Endothelial cell of hepatic sinusoid (primary cell): ENCODE measurements at regions not wholly inside any gene's neighbourhood (a gene's known extent, or its start where the extent isn't known, plus 50 kb on each side); places are given as distances from the start of the nearest gene placed in this dataset.

Experiments used
- in situ Hi-C: cut with HindIII; loops from 2 replicates; pipeline ENCODE4 v1.10.0; 2017; ENCODE audit warnings: low sequenced_read_pairs

DNA sequence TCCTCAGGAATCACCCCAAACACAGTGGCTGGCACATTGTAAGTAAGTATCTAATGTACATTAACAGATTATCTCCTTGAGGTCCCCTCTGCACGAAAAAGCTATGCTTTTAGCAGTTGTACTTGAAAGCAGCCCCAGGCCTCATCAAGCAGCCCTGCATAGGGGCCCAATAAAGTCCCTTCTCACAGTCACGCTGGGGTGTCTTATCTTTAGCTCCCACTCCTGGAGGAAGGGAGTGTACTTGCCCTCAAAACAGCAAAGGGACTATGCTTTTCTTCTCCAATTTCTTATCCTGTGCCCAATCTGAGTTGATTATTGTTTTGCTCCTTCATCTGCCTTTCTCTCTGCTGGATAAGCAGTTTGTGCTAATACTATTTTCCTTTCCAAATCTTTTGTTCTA is 168.8 kb upstream of the PLXNA2 start:
- in situ Hi-C loops, result no loop called here

DNA sequence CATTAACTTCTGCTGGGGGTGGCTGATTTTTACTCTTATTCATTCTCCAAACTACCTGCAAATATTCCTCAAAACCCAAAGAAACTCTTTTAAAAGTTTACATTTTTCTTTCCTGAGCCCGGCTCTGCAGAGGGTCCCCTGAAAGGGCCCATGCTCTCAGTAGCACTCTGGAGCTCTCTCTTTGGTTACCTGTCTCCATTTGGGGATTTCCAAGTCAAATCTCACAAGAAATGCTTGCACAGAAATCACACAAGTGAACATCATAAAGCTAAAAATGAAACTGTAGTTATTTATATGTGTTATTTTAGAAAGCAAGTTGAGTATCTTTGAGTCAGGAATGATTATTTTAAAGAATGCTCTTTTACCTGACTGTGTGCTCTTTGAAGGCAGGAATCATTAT is 174.5 kb upstream of the PLXNA2 start:
- in situ Hi-C loops, result no loop called here

DNA sequence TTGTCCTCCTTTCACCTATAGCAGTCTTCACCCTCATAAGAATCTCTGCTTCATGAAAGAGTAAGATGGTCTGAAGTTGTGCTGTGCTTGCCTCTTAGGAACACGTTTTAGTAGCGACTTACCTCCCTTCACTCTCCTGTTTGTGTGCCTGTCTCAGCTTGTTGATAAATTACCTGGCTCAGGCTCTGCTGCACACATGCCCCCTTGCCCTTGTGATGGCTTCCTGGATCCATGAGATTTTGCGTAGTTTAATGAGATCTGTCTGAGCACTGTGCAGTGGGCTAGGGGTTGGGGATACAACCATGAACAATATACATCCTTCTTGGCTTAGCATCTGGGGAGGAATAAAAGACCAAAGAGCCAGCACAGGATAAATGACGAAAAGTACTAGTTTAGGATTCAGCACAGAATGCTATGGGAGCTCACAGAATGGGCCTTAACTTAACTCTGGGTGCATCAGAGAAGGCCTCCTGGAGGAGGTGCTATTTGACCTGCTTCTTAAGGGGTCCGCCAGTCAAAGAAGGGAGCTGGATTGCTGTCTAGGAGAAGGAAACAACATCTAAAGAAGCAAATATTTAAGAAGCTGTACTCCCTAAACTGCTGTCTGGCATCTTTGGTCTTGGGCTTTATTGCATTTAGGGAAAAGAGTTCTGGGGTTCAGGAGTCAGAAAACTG is 175.7 kb upstream of the PLXNA2 start:
- in situ Hi-C loops, result loop anchor here (5.0 kb wide), 2 partner anchors 67 to 78 kb away; no protein-coding TSS in a partner anchor

DNA sequence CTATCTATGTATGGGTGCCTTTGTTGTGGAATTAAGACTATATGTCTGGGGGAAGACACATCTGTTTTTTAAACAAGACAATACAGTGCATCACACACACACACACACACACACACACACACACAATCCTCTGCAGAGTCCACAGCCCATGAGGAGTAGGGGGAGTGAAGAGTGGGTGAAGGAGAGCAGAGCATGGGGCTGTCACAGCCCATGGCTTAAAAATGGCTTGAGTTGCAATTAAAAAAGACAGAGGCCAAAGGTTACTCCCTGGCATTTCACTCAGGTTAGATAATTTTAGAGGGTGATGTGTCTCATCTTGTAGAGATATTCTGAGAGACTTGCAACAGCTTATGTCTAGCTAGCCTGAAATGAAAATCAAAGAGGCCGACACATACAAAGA is 176.5 kb upstream of the PLXNA2 start:
- in situ Hi-C loops, result loop anchor here (5.0 kb wide), 2 partner anchors 67 to 78 kb away; no protein-coding TSS in a partner anchor

DNA sequence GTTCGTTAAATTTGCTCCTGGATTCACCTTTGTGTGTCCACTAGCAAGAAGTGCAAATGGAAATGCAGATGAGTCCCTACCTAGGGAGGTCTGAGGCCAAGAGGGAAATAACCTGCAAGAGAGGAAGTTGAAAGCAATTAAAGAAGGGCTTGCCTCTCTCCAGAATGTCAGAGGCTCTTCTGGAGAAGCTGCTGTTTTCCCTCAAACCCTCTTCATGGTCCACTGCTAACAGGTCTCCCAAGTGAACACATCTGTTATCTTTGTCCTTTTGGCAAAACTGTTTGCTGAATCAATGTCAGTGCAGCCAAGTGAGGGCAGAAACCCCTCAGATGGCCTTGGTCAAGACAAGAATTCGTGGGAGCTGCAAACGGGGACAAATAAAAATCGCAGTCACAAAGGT is 177.3 kb upstream of the PLXNA2 start:
- in situ Hi-C loops, result loop anchor here (5.0 kb wide), 2 partner anchors 66 to 79 kb away; no protein-coding TSS in a partner anchor

DNA sequence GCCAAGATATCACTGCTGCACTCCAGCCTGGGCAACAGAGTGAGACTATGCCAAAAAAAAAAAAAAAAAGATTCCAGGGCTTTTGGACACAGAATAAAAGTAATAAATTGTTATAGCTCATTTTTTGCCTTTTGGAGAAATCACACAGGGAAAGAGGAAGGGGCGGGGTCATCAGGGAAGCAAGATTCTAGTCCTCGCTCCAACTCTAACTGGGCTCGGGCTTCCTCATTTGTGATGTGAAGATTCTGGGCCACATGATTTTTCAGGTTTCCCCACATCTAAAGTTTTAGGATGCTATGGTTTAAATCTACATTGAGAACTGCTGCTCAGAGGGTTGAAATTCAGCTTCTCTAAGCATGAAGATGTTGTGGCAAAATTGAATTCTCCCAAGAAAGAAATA is 179.3 kb upstream of the PLXNA2 start:
- in situ Hi-C loops, result loop anchor here (5.0 kb wide), 2 partner anchors 64 to 81 kb away; no protein-coding TSS in a partner anchor

DNA sequence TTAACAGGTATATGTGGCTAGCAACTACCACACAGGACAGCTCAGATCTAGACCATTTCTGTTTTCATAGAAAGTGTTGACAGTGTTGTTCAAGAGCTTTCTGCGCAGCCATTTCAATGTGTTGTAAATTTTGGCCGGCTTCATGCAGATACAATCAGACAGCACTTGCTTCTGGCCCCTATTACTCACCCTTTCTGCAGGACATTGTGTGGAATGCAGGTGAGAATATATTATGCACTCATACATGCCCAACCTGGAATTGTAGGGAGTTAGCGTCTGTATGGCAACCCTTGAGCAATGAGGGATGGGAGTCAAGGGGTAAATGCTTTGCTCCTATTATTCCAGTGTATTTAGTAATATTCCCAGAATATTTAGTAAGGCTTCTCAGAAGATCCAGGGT is 180.9 kb upstream of the PLXNA2 start:
- in situ Hi-C loops, result no loop called here

DNA sequence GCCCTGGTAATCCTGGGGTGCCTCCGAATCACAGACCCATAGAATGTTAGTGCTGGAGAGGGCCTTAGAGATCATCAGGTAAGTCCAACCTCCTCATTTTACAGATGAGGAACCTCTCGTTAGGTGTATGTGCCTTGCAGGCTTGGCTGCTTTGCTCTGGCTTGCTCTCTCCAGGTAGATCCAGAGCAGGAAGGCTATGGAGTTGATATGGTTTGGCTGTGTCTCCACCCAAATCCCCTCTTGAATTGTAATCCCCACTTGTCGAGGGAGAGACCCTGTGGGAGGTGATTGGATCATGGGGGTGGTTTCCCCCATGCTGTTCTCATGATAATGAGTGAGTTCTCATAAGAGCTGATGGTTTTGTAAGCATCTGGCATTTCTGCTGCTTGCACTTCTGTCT is 186.0 kb upstream of the PLXNA2 start:
- in situ Hi-C loops, result no loop called here

DNA sequence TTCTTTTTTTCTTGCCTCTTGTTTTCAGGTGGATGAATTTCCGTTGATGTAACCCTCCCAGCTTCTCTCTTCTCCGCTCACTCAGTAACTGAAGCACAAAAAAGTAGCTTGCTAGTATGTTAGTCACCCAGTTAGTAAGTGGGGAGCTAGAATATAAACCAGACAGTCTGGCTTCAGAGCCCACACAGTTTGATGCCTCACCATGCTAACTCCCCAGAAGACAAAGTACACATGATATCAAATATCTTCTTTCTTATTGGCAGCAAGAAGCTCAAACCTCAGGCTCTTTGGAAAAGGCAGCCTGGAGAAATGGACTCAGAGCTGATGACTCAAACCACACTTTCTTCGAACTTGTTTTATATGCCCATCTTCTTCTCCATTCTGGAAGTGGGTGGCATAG is 187.5 kb upstream of the PLXNA2 start:
- in situ Hi-C loops, result no loop called here

DNA sequence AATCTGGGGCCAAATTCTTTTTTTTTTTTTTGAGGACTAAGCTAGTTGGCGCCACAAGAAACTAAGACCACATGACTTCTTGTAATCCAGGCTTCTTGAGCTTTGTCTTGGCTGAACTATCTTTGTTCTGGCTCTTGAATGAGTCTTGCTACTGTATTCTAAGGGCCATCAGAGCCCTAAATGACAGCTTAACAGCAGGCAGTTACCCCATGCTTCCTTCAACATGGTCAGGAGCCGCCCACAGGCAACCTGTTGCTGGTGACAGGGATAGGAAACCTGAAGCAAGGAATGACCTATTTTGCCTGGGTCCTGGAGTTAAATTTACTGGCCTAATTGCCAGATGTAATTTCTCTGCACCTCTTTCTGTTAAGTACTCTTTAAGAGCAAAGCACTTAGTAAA is 188.2 kb upstream of the PLXNA2 start:
- in situ Hi-C loops, result no loop called here

DNA sequence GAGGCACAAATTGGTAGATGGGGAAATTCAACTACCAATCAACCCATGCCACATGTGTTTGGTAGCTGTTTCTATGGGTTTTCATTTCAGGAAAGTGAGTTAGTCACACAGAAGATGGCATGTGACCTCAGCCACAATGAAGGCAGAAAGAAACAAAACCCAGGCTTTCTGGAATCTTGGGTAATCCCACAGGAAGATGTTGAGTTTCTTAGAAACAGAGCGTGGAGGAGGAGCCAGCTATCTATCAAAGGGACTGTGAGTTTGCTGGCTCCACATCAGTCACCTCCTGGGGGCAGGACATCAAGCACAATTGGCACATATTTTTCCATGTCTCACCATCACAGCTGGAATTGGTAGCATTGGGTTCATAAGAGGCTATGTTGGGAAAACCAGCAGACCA is 188.9 kb upstream of the PLXNA2 start:
- in situ Hi-C loops, result no loop called here

DNA sequence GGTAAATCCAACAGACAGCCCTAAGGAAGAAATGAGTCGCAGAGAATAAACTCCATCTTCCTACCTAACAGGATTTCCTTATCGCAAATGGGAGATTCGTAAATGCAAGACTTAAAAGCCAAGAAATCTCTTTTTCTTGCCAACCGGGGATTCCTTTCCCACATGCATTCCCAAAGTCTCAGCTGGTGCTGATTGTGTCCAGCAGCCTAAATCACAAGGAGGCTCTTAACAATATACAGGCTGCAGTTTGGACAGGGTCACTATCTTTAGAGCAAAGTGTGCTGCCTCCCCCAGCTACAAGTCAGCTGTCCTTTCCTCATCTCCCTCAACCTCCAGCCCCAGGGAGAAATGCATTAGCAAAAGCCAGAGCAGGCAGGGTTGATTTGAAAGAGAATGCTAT is 189.8 kb upstream of the PLXNA2 start:
- in situ Hi-C loops, result no loop called here

DNA sequence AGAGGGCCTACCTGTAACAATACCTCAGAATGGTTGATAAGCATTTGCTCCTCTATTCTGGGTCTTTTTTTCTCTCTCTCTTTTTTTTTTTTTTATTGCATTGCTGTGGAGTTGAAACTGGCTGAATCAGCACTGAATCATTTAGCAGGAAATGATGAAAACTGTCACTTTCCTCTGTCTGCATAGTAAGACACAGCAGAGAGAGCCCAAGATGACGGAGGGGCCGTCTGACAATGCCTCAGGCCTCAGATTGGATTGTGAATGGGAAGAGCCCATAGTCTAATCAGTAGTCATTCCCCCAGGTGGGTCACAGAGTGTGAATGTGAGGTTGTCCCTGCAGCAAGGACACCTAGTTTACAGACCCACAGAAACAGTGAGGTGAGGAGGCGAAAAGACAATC is 193.2 kb upstream of the PLXNA2 start:
- in situ Hi-C loops, result no loop called here

DNA sequence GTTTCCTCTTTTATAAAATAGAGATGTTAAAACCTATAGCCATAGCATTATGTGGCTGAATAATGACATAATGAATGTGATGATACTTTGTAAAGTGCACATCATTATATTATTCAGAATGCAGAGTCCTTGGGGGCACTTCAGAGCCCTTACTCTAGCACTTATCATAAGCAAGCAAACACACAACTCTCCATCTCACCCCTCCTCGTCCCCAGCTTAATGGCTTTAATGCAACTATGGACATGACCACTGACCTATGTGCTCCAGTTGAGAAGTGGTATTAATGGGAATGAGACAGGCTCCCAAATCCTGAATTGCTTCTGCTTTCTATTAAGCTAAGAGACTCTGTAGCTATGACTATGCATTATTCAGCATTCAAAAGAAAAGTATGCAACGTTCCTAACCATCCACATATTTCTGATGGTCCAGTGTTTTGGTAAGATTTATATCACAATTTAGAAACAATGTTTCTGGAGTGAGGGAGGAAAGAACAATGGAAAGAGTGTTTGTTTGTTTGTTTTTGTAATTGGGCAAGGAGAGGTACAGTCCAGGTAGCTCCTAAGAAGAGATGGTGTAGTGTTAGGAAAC is 194.0 kb upstream of the PLXNA2 start:
- in situ Hi-C loops, result no loop called here

DNA sequence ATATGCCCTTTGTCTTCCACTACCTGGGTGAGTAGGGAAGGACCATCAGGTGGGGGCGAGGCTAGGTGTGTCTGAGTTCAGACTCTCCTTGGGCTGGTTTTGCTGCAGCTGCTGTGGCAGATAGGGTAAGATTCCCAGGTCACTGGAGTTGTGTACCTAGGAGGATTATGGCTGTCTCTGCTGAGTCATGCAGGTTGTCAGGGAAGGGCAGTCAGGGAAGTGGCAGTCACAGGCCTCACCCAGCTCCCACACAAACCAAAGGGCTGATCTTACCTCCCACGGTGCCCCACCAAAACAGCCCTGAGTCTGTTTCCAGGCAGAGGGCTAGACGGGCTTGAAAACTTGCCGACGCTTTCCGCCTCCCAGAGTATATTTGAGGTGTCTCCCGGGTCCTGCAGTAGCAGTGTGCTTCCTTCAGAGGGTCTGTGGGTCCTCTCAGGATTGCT is 201.6 kb upstream of the PLXNA2 start:
- in situ Hi-C loops, result no loop called here

DNA sequence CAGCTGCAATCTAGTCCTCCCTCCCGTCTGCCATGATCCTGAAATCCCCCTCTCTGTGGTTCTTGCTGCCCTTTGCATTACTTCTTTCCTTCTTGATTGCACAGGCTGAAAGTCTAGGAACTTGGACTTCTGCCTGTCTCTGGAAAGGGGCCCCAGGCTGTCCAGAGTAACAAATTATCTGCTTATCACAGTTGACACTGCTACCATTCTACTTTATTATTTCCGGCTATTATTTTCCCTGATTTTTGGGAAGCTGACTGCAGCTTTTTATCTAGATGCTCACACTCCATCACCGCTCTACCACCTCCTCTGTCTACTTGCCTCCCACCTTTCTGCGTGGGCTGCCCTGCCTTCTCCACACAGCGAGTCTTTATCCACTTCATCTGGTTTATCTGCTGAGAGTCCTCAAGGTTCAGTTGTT is 202.1 kb upstream of the PLXNA2 start:
- in situ Hi-C loops, result no loop called here

DNA sequence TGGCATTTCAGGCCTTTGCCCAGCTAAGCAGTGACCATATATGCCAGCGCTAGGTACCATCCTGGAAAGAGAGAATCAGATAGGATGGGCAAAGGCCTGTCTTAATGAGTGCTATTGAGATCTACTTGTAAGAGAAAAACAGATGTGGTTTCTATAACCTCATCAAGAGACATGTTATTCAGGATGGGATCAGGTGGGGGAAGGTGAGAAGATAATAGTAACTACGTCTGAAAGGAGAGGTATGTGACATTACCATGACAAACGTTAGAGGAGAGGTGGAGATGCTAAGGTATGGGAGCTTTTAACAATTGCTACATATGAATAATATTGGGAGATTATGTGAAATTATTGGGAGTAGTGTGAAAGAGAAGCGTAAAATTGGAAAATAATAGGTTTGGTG is 204.2 kb upstream of the PLXNA2 start:
- in situ Hi-C loops, result no loop called here

DNA sequence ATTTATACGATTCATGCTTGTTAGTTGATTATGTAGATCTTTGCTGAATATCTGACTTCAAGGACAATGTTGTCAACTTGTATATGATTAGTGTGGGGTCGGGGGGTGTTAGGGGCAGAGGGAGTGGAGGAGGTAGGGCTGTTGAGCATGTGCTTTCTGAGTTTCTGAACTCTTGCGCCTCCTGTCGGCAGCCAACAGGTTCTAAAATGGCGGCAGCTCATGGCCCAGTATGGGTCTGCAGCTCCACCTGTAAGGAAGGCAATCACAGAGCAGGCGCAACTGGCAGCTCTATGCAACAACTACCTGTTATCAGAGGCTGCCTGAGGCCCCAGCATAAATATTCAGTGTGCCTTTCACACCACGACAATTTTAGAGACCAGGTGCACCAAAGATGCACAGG is 205.8 kb upstream of the PLXNA2 start:
- in situ Hi-C loops, result no loop called here

DNA sequence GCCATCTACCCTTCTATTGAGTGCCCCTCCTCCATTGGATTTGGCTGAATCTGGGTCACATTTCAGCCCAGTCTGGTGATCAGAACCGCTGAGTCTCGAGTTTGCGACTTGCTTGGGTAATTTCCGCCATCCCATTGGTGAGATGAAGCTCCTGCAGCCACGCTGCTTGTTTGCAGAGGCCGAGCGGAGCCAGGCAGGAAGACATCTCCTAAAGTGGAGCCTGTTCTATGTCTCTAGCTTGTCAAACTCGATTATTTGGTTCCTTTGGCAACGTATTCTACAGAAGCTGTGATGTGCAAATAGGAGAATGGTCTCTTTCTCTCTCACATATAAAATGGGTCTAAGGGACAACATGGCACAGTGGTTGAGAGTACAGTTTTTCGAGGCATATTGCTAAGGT is 206.8 kb upstream of the PLXNA2 start:
- in situ Hi-C loops, result no loop called here

DNA sequence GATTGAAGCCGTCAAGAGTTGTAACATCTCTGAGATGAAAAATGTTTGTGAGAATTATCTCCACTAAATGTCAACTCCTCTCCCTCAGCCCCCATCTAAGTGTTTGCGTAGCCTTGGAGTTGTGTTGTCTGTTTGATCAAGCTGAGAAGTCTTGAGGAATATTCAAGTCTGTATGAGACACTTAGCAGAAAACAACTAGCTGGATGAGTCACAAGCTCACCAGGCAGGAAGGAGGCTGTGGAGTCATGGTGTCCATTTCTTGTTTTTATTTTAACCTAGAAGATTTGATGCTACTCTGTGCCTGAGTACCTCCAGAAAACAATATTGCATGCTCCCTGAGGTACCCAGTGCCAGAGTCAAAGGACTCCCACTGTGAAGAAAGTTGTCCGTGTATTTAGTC is 211.6 kb upstream of the PLXNA2 start:
- in situ Hi-C loops, result no loop called here

DNA sequence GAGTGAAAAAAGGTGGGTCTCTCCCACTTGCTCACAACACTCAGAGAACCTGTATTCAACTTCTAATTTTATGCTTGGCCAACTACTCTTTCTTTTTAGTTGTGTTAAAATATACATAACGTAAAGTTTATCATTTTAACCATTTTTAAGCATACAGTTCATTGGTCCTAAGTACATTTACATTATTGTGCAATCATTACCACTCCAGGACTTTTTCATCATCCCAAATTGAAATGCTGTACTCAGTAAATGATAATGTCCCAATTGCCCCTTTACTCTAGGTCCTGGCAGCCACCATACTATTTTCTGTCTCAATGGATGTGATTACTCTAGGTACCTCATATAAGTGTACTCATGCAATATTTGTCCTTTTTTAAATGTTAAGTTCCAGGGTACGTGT is 212.3 kb upstream of the PLXNA2 start:
- in situ Hi-C loops, result no loop called here

DNA sequence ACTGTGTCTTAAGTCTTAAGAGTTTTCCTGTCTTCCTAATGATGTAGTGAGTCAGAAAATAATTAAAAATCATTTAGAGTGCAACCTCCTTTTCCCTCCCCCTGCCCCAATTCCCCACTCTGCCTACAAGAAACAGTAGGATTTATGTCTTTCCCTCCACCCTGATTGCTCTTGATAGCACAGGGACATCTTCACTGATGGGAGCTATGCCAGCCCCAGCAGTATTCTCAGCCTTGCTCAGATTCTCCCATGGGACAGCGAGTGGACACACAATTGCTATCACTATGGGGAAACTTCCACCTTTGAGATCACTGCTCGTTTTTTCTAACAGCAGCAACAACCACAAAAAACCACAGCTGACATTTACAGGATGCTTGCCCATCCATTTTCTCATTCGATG is 216.6 kb upstream of the PLXNA2 start:
- in situ Hi-C loops, result loop anchor here (10.0 kb wide), 1 partner anchor 156 kb away; no protein-coding TSS in a partner anchor

DNA sequence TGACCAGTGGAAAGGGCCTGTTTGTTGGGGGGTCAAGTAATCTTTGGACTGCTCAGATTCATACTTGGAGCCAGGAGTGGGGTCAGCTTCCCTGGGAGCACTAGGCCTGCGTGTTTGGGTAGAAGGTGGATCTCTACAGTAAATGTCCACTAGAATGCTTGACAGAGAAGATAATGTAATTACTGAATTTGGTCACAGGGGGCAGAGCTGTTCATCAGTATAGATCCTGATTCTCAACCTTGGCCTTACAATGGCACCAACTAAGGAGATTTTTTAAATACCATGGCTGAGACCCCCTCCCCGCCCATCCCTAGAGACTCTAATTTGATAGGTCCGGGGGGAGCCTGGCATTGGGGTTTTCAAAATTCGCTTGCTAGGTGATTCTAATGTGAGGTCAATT is 217.5 kb upstream of the PLXNA2 start:
- in situ Hi-C loops, result loop anchor here (10.0 kb wide), 1 partner anchor 157 kb away; no protein-coding TSS in a partner anchor
